Effector memory CD4-positive, alpha-beta T cell (primary cell): ENCODE measurements at regions not wholly inside any gene's neighbourhood (a gene's known extent, or its start where the extent isn't known, plus 50 kb on each side); places are given as distances from the start of the nearest gene placed in this dataset.
"Not testable (repeated sequence)": the region's sequence is repeated elsewhere in the genome, so short reads cannot be mapped to it uniquely, and the experiment has no call there.

Experiments used
- DNase-seq, 3 donors: peaks; one replicate each; pipeline ENCODE4 v3.0.0-alpha.2; 2020
- H3K27ac ChIP-seq: 2 replicates; pipeline ENCODE4 v1.7.0; 2013; ENCODE audit warnings: mild to moderate bottlenecking, low read length, moderate library complexity; ENCODE audit not compliant: insufficient read depth, poor library complexity, severe bottlenecking
- H3K27me3 ChIP-seq: replicated peaks from 2 replicates; pipeline ENCODE4 v1.7.0; 2013; ENCODE audit warnings: mild to moderate bottlenecking, low read length; ENCODE audit not compliant: insufficient read depth, control insufficient read depth, poor library complexity, severe bottlenecking
- H3K36me3 ChIP-seq: 2 replicates; pipeline ENCODE4 v1.7.0; 2013; ENCODE audit warnings: mild to moderate bottlenecking, low read length, moderate library complexity; ENCODE audit not compliant: control insufficient read depth, insufficient read depth
- H3K4me1 ChIP-seq: 2 replicates; pipeline ENCODE4 v1.7.0; 2013; ENCODE audit warnings: low read length, mild to moderate bottlenecking; ENCODE audit not compliant: control insufficient read depth, insufficient read depth, poor library complexity, severe bottlenecking
- H3K4me3 ChIP-seq: 2 replicates; pipeline ENCODE4 v1.7.0; 2013; ENCODE audit warnings: low read length, low read depth, mild to moderate bottlenecking; ENCODE audit not compliant: insufficient read depth, poor library complexity, severe bottlenecking
- H3K9me3 ChIP-seq: 2 replicates; pipeline ENCODE4 v1.7.0; 2013; ENCODE audit warnings: mild to moderate bottlenecking, low read length, moderate library complexity; ENCODE audit not compliant: control insufficient read depth

GRCh38 chr3:15927969-15928368 is 130.2 kb upstream of the ANKRD28 start:
- H3K9me3 ChIP-seq, result no peaks in the 10 kb centered on the region
- H3K27ac ChIP-seq, result no peak overlapping the region
- H3K36me3 ChIP-seq, result no peaks in the 10 kb centered on the region
- H3K4me1 ChIP-seq, result no peaks in the 10 kb centered on the region
- H3K4me3 ChIP-seq, result no peak overlapping the region
- H3K27me3 ChIP-seq, result no peaks in the 10 kb centered on the region
- no peak for DNase-seq

- H3K27ac ChIP-seq, result no peak overlapping the region
- no peak for DNase-seq
- H3K9me3 ChIP-seq, result no peaks in the 10 kb centered on the region
- no peaks in the 10 kb centered on the region for H3K36me3 ChIP-seq
- H3K4me1 ChIP-seq, result no peaks in the 10 kb centered on the region
- H3K27me3 ChIP-seq, result no peaks in the 10 kb centered on the region
- no peak overlapping the region for H3K4me3 ChIP-seq
Observed at GRCh38 chr3:15929944-15930571, 132.3 kb upstream of the ANKRD28 start.

- DNase-seq, result no peak
- no peak overlapping the region for H3K4me3 ChIP-seq
- no peaks in the 10 kb centered on the region for H3K9me3 ChIP-seq
- no peaks in the 10 kb centered on the region for H3K36me3 ChIP-seq
- H3K27me3 ChIP-seq, result no peaks in the 10 kb centered on the region
- no peaks in the 10 kb centered on the region for H3K4me1 ChIP-seq
- H3K27ac ChIP-seq, result no peak overlapping the region
Observed at GRCh38 chr3:15932348-15933300, 134.8 kb upstream of the ANKRD28 start.

- DNase-seq, result no peak
- no peak overlapping the region for H3K27ac ChIP-seq
- no peaks in the 10 kb centered on the region for H3K27me3 ChIP-seq
- H3K4me3 ChIP-seq, result no peak overlapping the region
- no peaks in the 10 kb centered on the region for H3K9me3 ChIP-seq
- H3K36me3 ChIP-seq, result no peaks in the 10 kb centered on the region
- H3K4me1 ChIP-seq, result no peaks in the 10 kb centered on the region
Observed at GRCh38 chr3:15933439-15934139, 135.8 kb upstream of the ANKRD28 start.

GRCh38 chr3:15934389-15935195 is 136.8 kb upstream of the ANKRD28 start:
- no peaks in the 10 kb centered on the region for H3K4me1 ChIP-seq
- H3K36me3 ChIP-seq, result no peaks in the 10 kb centered on the region
- H3K27ac ChIP-seq, result no peak overlapping the region
- no peaks in the 10 kb centered on the region for H3K9me3 ChIP-seq
- H3K27me3 ChIP-seq, result no peaks in the 10 kb centered on the region
- no peak overlapping the region for H3K4me3 ChIP-seq
- no peak for DNase-seq

- H3K36me3 ChIP-seq, result no peaks in the 10 kb centered on the region
- no peaks in the 10 kb centered on the region for H3K9me3 ChIP-seq
- H3K4me1 ChIP-seq, result no peaks in the 10 kb centered on the region
- no peak overlapping the region for H3K27ac ChIP-seq
- H3K4me3 ChIP-seq, result no peak overlapping the region
- H3K27me3 ChIP-seq, result no peaks in the 10 kb centered on the region
- no peak for DNase-seq
Observed at GRCh38 chr3:15936312-15936711, 138.5 kb upstream of the ANKRD28 start.

- H3K4me1 ChIP-seq, result no peaks in the 10 kb centered on the region
- no peak overlapping the region for H3K27ac ChIP-seq
- no peaks in the 10 kb centered on the region for H3K9me3 ChIP-seq
Observed at GRCh38 chr3:15940641-15941040, 142.9 kb upstream of the ANKRD28 start.

GRCh38 chr3:15941457-15941856 is 143.7 kb upstream of the ANKRD28 start:
- H3K4me1 ChIP-seq, H3K9me3 ChIP-seq, H3K27ac ChIP-seq, H3K36me3 ChIP-seq, DNase-seq, H3K27me3 ChIP-seq, H3K4me3 ChIP-seq: not testable (repeated sequence)

More at GRCh38 chr3:15940641-15941040, 142.9 kb upstream of the ANKRD28 start:
- no peaks in the 10 kb centered on the region for H3K36me3 ChIP-seq
- H3K4me3 ChIP-seq, result no peak overlapping the region
- no peak for DNase-seq
- H3K27me3 ChIP-seq, result no peaks in the 10 kb centered on the region

- Histone ChIP-seq H3K27ac (no peak overlapping the region), H3K4me1 (no peaks in the 10 kb centered on the region), H3K9me3 (no peaks in the 10 kb centered on the region), H3K27me3 (no peaks in the 10 kb centered on the region), H3K36me3 (no peaks in the 10 kb centered on the region), H3K4me3 (no peak overlapping the region)
- no peak for DNase-seq
Observed at GRCh38 chr3:15941958-15942357, 144.2 kb upstream of the ANKRD28 start.
